ENCODE measurements at regions not wholly inside any gene's neighbourhood (a gene's known extent, or its start where the extent isn't known, plus 50 kb on each side); places are given as distances from the start of the nearest gene placed in this dataset.
"Not testable (repeated sequence)": the region's sequence is repeated elsewhere in the genome, so short reads cannot be mapped to it uniquely, and the experiment has no call there.

DNA sequence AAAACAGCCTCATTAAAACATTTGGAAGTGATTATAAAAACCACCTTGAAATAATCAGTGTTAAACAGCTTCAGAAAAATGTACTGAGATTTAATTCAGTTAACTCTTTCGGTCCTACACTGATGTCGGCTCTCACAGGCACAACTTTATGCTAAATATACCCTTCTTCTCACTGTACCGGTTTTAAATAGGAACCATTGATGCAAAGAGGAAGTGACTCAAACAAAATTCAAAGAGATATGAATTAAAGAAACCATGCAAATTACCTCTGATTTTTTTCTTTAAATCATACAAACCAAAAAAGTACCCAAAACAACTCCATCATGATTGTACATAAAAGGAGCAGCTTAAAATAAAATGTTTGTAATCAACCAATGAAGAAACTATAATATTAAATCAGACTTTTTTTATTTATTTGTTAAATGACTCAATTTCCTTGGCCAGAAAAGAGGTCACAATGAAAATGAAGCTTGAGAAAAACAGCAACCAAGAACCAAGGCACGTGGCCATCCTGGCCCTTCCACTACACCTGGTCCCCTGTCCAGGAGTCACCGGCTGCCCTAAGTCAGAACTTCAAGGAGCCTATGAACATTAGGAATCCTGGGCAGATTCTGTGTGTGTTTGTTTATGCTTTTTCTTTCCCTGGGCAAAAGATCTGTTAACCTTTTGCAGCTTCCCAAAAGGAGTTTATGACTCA, 73.0 kb upstream of the CABCOCO1 start:
- no peak for TF ChIP-seq POLR2A (IDR thresholded peaks at IDR 0.05)
- TF ChIP-seq, protein P1, sequence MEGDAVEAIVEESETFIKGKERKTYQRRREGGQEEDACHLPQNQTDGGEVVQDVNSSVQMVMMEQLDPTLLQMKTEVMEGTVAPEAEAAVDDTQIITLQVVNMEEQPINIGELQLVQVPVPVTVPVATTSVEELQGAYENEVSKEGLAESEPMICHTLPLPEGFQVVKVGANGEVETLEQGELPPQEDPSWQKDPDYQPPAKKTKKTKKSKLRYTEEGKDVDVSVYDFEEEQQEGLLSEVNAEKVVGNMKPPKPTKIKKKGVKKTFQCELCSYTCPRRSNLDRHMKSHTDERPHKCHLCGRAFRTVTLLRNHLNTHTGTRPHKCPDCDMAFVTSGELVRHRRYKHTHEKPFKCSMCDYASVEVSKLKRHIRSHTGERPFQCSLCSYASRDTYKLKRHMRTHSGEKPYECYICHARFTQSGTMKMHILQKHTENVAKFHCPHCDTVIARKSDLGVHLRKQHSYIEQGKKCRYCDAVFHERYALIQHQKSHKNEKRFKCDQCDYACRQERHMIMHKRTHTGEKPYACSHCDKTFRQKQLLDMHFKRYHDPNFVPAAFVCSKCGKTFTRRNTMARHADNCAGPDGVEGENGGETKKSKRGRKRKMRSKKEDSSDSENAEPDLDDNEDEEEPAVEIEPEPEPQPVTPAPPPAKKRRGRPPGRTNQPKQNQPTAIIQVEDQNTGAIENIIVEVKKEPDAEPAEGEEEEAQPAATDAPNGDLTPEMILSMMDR (IDR thresholded peaks at IDR 0.05), result no peak
- Histone ChIP-seq H3K4me1 (no peaks in the 10 kb centered on the region), H3K4me3 (replicated peaks in 1 of 3) (no peak overlapping the region), H3K27ac (no peak overlapping the region), H3K27me3 (no peaks in the 10 kb centered on the region), H3K36me3 (no peaks in the 10 kb centered on the region), H3K9me3 (no peaks in the 10 kb centered on the region)
- 72 to 82% methylated on average over 5 of the region's 5 CpGs for WGBS, 2 donors
- DNase-seq, result no peak
- intact Hi-C loops (cut with DNase I), result no loop called here

DNA sequence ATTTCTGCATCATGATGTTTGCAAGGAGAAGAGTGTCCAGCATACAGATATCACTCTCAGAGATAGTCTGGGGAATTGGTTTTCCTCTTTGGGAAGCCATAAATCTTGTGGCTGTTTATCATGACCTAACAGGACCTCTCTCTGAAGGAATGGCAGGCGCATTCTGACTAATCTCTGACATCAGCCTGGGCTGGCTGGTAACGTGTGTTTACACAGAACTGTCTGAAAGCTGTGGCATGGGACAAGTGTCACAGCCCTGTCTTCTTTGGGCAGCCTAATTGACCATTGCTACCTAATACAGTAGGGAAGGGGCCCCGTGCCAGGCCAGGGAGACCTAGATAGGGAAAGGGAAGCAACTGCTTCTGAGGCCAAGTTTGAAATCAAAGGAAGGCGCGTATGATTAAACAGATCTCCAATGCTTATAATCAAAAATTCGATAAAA, 73.9 kb upstream of the CABCOCO1 start:
- H3K9me3 ChIP-seq, result no peaks in the 10 kb centered on the region
- no peak for TF ChIP-seq POLR2A (IDR thresholded peaks at IDR 0.05)
- TF ChIP-seq, protein P1 (IDR thresholded peaks at IDR 0.05), result no peak
- H3K36me3 ChIP-seq, result no peaks in the 10 kb centered on the region
- intact Hi-C loops (cut with DNase I), result no loop called here
- WGBS, 2 donors, result 75 to 79% methylated on average over 6 of the region's 6 CpGs
- H3K27ac ChIP-seq, result no peak overlapping the region
- H3K4me1 ChIP-seq, result no peaks in the 10 kb centered on the region
- H3K27me3 ChIP-seq, result no peaks in the 10 kb centered on the region
- H3K4me3 ChIP-seq (replicated peaks in 1 of 3), result no peak overlapping the region
- no peak for DNase-seq

DNA sequence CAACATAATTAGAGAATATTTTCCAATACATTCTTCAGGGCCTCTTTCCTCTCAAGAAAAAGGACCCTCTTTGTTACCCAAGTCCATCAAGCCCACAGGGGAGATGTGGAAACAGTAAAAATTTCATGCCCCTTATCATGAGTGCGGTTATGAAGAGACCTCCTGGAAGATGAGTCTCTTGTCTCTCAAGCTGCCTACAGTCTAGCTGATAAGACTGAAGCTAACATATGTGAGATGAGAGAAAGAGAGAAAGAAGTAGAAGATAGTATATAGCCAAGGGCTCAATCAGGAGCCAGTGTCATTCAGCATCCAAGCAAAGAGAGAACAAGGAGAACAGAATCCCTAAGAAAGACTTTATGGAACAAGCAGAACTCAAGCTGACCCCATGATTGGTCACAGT, 75.9 kb upstream of the CABCOCO1 start:
- H3K4me1 ChIP-seq, result no peaks in the 10 kb centered on the region
- H3K9me3 ChIP-seq, result no peaks in the 10 kb centered on the region
- H3K36me3 ChIP-seq, result no peaks in the 10 kb centered on the region
- 92 to 97% methylated on average over 1 of the region's 1 CpG for WGBS, 2 donors
- H3K27me3 ChIP-seq, result no peaks in the 10 kb centered on the region
- DNase-seq, result no peak
- H3K27ac ChIP-seq, result no peak overlapping the region
- no peak for TF ChIP-seq POLR2A (IDR thresholded peaks at IDR 0.05)
- TF ChIP-seq, protein P1 (IDR thresholded peaks at IDR 0.05), result no peak
- intact Hi-C loops (cut with DNase I), result no loop called here
- H3K4me3 ChIP-seq (replicated peaks in 1 of 3), result no peak overlapping the region

DNA sequence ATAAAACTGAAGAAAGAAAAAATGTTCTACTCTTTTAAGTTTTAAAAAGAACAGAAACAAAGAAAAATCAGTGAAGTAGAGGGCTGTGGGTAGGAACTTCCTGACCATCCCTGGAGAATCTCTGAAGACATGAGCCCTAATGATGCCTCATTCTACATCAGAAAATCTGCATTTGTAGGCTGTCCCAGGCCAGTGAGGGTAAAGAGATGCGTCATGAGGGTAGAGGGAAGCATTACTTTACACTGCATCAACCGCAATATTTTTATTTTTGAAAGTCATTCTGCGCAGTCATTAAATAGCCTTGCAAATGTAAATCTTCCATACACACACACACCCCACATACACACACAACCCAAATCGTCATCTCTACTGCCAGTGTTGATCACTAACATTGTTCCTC, 82.1 kb upstream of the CABCOCO1 start:
- no peak overlapping the region for H3K4me3 ChIP-seq (replicated peaks in 1 of 3)
- no peaks in the 10 kb centered on the region for H3K27me3 ChIP-seq
- no peaks in the 10 kb centered on the region for H3K36me3 ChIP-seq
- no peak for DNase-seq
- no peaks in the 10 kb centered on the region for H3K9me3 ChIP-seq
- no peak overlapping the region for H3K27ac ChIP-seq
- no peaks in the 10 kb centered on the region for H3K4me1 ChIP-seq
- 92 to 93% methylated on average over 4 of the region's 4 CpGs for WGBS, 2 donors
- intact Hi-C loops (cut with DNase I), result no loop called here
- TF ChIP-seq, protein P1 (IDR thresholded peaks at IDR 0.05), result no peak
- no peak for TF ChIP-seq POLR2A (IDR thresholded peaks at IDR 0.05)

DNA sequence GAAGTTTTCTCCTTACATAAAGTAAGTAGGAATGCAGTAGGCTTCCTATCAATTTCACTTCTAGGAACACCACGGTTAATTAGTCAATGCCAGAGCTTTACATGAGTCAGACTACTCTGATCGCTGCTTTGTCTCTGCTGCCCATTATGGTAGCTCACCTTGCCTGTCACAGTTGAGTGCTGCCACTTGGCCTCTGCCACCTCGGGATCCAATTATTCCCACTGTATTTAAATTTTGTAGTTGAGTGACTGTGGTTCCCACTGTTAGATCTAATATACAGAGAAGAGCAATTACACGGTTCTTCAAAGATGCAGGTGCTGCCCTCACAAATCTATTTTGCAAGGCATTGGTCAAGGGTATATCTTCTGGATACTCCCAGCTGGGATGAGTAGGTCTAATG, 92.5 kb upstream of the CABCOCO1 start:
- H3K27me3 ChIP-seq; H3K36me3 ChIP-seq; intact Hi-C loops (cut with DNase I); H3K27ac ChIP-seq; H3K4me1 ChIP-seq; H3K9me3 ChIP-seq; H3K4me3 ChIP-seq (replicated peaks in 1 of 3); DNase-seq: not testable (repeated sequence)
- WGBS, 2 donors, result 70 to 91% methylated on average over 4 of the region's 4 CpGs

All from thyroid gland (tissue), 4 donors.